ENCODE measurements at regions not wholly inside any gene's neighbourhood (a gene's known extent, or its start where the extent isn't known, plus 50 kb on each side); places are given as distances from the start of the nearest gene placed in this dataset.
A peak's percentile ranks its signal among the peaks of the same experiment; 100 is the strongest.

- Histone ChIP-seq H3K27me3 (no peaks in the 10 kb centered on the region), H3K4me3 (no peak overlapping the region), H3K4me1 (peaks cover 0 to 20% of the 10 kb centered on the region in 2 donors), H3K27ac (no peak overlapping the region), H3K9me3 (no peaks in the 10 kb centered on the region), H3K36me3 (no peaks in the 10 kb centered on the region)
- DNase-seq (ENCODE audit: low spot score): no peak
- TF ChIP-seq CTCF (IDR thresholded peaks at IDR 0.05): no peak
Measured at GRCh38 chr10:33114451-33114952, 156.5 kb upstream of the ITGB1 start.

- Histone ChIP-seq H3K4me1 (peaks cover 0 to 20% of the 10 kb centered on the region in 2 donors), H3K27ac (peak overlapping the region in 1 of 2 donors; percentile 14)
- DNase-seq (ENCODE audit: low spot score): no peak
Measured at GRCh38 chr10:33113466-33113865, 155.4 kb upstream of the ITGB1 start.

GRCh38 chr10:33112831-33113455 lies 154.9 kb upstream of the ITGB1 start:
- Histone ChIP-seq H3K36me3 (no peaks in the 10 kb centered on the region), H3K27me3 (no peaks in the 10 kb centered on the region), H3K4me3 (no peak overlapping the region), H3K4me1 (peaks cover 0 to 20% of the 10 kb centered on the region in 2 donors), H3K9me3 (no peaks in the 10 kb centered on the region), H3K27ac (no peak overlapping the region)
- no peak for DNase-seq (ENCODE audit: low spot score)
- no peak for TF ChIP-seq CTCF (IDR thresholded peaks at IDR 0.05)

More at GRCh38 chr10:33113466-33113865, 155.4 kb upstream of the ITGB1 start:
- Histone ChIP-seq H3K27me3 (no peaks in the 10 kb centered on the region), H3K4me3 (no peak overlapping the region), H3K36me3 (no peaks in the 10 kb centered on the region), H3K9me3 (no peaks in the 10 kb centered on the region)
- no peak for TF ChIP-seq CTCF (IDR thresholded peaks at IDR 0.05)

- H3K4me3 ChIP-seq: no peak overlapping the region
- no peaks in the 10 kb centered on the region for H3K27me3 ChIP-seq
- H3K27ac ChIP-seq: no peak overlapping the region
- no peaks in the 10 kb centered on the region for H3K9me3 ChIP-seq
- DNase-seq (ENCODE audit: low spot score): no peak
- no peaks in the 10 kb centered on the region for H3K36me3 ChIP-seq
- TF ChIP-seq CTCF (IDR thresholded peaks at IDR 0.05): no peak
- peaks cover 0 to 20% of the 10 kb centered on the region in 2 donors for H3K4me1 ChIP-seq
Measured at GRCh38 chr10:33111488-33112051, 153.5 kb upstream of the ITGB1 start.

- no peak overlapping the region for H3K27ac ChIP-seq
- H3K4me1 ChIP-seq: peaks cover 0 to 20% of the 10 kb centered on the region in 2 donors
- H3K4me3 ChIP-seq: no peak overlapping the region
- no peaks in the 10 kb centered on the region for H3K9me3 ChIP-seq
- TF ChIP-seq CTCF (IDR thresholded peaks at IDR 0.05): no peak
- H3K27me3 ChIP-seq: no peaks in the 10 kb centered on the region
- no peak for DNase-seq (ENCODE audit: low spot score)
- no peaks in the 10 kb centered on the region for H3K36me3 ChIP-seq
Measured at GRCh38 chr10:33109788-33110469, 151.9 kb upstream of the ITGB1 start.
